Lung (tissue), 11 donors: ENCODE measurements at regions not wholly inside any gene's neighbourhood (a gene's known extent, or its start where the extent isn't known, plus 50 kb on each side); places are given as distances from the start of the nearest gene placed in this dataset.

Experiments
- ATAC-seq: fragments of 200-7000 bp; cut with Tn5 transposase; one replicate; pipeline ENCODE4 v1.9.1; 2020; ENCODE audit warnings: moderate number of reproducible peaks; ENCODE audit not compliant: insufficient read depth, low FRiP score
- DNase-seq, 3 donors: peaks; one replicate each; pipeline ENCODE4 v3.0.0-alpha.2; 2013 to 2017
- H3K27ac ChIP-seq, 2 donors: one replicate each; pipeline ENCODE4 v1.5.1; 2013; ENCODE audit warnings: mild to moderate bottlenecking in 2 of 2, moderate library complexity in 2 of 2, control low read depth in 1 of 2, inconsistent platforms in 1 of 2, low read depth in 1 of 2, low read length in 1 of 2
- H3K27me3 ChIP-seq, 3 donors: one replicate each; pipeline ENCODE4 v1.5.1; 2013; ENCODE audit warnings: low read length in 2 of 3; ENCODE audit not compliant: control insufficient read depth in 3 of 3, insufficient read depth in 3 of 3
- H3K36me3 ChIP-seq, 4 donors: one replicate each; pipeline ENCODE4 v1.5.1; 2013; ENCODE audit warnings: low read length in 4 of 4, mild to moderate bottlenecking in 1 of 4, moderate library complexity in 1 of 4; ENCODE audit not compliant: control insufficient read depth in 4 of 4, insufficient read depth in 4 of 4
- H3K4me1 ChIP-seq, 5 donors: one replicate each; pipeline ENCODE4 v1.5.1; 2013; ENCODE audit warnings: low read length in 5 of 5, mild to moderate bottlenecking in 2 of 5, moderate library complexity in 1 of 5; ENCODE audit not compliant: control insufficient read depth in 5 of 5, insufficient read depth in 5 of 5
- H3K4me3 ChIP-seq: one replicate; pipeline ENCODE4 v1.5.1; 2013; ENCODE audit warnings: mild to moderate bottlenecking, control low read depth, moderate library complexity
- H3K9ac ChIP-seq, 2 donors: one replicate each; pipeline ENCODE4 v1.5.1; 2013; ENCODE audit warnings: low read length in 2 of 2, control low read depth in 1 of 2; ENCODE audit not compliant: insufficient read depth in 1 of 2
- H3K9me3 ChIP-seq, 4 donors: one replicate each; pipeline ENCODE4 v1.5.1; 2013; ENCODE audit warnings: low read length in 3 of 4, mild to moderate bottlenecking in 1 of 4, moderate library complexity in 1 of 4; ENCODE audit not compliant: control insufficient read depth in 4 of 4, insufficient read depth in 3 of 4
- whole genome bisulfite sequencing, 2 donors: extraction: QIAGEN DNeasy Blood & Tissue Kit; methylation state at CpG; one replicate each; pipeline ENCODE4 v1.1.7; 2013; 5-methylcytosine and 5-hydroxymethylcytosine counted together
- TF ChIP-seq, protein P1 (sequence below): IDR thresholded peaks from 2 replicates; pipeline ENCODE4 v1.5.1; 2012; ENCODE audit warnings: mild to moderate bottlenecking; ENCODE audit errors: control extremely low read depth, extremely low read depth
- donor health status: control.
- donor health status: control.
- donor health status: Bipolar disorder and iron deficiency.
- donor health status: healthy.
- donor health status: DM: yes; HTN: yes; CAD: no.

DNA sequence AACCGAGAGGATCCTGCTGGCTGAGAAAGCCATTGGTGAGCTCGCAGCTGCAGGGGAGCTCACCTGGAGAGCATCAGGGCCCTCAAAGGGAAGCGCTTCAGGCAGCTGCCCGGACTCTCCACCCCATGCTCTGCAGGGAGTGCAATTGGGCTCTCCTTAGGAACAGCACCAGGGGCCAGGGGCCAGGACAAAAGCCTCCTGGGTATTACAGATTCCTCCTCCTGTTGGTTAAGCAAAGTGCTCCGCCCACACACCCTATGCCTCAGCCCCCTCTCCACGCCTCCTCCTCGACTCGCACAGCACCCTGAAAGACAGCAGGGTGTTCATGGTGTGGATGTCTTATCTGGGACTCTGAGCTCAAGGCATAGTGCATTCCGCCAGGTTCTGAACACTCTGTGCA lies 139.9 kb downstream of the SHANK2 start:
- Histone ChIP-seq H3K27me3 (peaks cover 0 to 4% (median 0%) of the 10 kb centered on the region in 3 donors), H3K9me3 (peaks cover 0 to 3% (median 0%) of the 10 kb centered on the region in 4 donors), H3K27ac (no peak overlapping the region), H3K4me3 (no peak overlapping the region), H3K4me1 (peaks cover 0 to 9% (median 0%) of the 10 kb centered on the region in 5 donors), H3K9ac (no peak overlapping the region), H3K36me3 (peaks cover 0 to 2% (median 0%) of the 10 kb centered on the region in 4 donors)
- 57 to 73% methylated on average over 9 of the region's 9 CpGs for WGBS, 2 donors
- TF ChIP-seq, protein P1, sequence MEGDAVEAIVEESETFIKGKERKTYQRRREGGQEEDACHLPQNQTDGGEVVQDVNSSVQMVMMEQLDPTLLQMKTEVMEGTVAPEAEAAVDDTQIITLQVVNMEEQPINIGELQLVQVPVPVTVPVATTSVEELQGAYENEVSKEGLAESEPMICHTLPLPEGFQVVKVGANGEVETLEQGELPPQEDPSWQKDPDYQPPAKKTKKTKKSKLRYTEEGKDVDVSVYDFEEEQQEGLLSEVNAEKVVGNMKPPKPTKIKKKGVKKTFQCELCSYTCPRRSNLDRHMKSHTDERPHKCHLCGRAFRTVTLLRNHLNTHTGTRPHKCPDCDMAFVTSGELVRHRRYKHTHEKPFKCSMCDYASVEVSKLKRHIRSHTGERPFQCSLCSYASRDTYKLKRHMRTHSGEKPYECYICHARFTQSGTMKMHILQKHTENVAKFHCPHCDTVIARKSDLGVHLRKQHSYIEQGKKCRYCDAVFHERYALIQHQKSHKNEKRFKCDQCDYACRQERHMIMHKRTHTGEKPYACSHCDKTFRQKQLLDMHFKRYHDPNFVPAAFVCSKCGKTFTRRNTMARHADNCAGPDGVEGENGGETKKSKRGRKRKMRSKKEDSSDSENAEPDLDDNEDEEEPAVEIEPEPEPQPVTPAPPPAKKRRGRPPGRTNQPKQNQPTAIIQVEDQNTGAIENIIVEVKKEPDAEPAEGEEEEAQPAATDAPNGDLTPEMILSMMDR, result no peak
- ATAC-seq, result no peak
- no peak for DNase-seq

DNA sequence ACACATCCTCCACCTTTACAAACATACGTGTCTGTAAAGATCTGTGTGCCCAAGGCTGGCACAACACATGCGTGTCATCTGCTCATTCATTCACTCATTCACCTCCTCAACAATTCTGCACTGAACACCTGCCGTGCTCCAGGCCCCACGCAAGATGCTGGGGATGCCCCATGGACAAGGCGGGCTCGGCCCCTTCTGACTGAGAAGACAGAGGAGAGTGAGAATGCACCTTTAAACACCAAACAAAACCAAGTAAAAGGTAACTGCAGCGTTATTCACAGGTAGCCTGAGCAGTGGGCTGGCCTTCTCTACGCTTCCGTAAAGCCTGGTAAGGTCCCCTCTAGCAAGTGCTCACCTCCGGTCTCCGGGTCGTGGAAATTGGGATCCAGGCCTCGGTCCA lies 142.8 kb downstream of the SHANK2 start:
- peaks cover 0 to 4% (median 0%) of the 10 kb centered on the region in 3 donors for H3K27me3 ChIP-seq
- H3K9ac ChIP-seq, result no peak overlapping the region
- no peaks in the 10 kb centered on the region for H3K36me3 ChIP-seq
- no peak overlapping the region for H3K27ac ChIP-seq
- DNase-seq (no peak), ATAC-seq (no peak)
- 96% methylated on average over 13 of the region's 13 CpGs for WGBS, 2 donors
- H3K4me1 ChIP-seq, result no peaks in the 10 kb centered on the region
- TF ChIP-seq, protein P1, result no peak
- H3K4me3 ChIP-seq, result no peak overlapping the region
- peaks cover 0 to 3% (median 0%) of the 10 kb centered on the region in 4 donors for H3K9me3 ChIP-seq

DNA sequence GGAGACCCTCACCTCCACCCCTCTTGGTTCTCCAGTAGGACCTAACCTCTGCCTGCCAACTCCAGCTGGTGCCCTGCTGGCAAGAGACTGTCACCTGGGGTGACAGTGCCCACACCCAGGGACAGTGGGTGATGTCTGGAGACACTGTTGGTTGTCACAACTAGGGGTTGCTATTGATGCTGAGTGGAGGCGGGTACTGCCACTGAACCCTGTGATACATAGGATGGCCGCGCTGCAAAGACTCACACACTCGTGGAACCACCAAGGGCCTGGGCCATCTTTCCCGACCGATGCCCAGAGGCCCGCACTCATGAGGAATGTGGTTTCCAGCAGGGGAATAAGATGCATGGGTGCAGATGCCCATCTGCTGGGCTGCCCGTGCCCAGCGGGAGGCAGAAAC lies 143.2 kb downstream of the SHANK2 start:
- Histone ChIP-seq H3K4me3 (no peak overlapping the region), H3K9me3 (peaks cover 0 to 3% (median 0%) of the 10 kb centered on the region in 4 donors), H3K4me1 (no peaks in the 10 kb centered on the region), H3K9ac (no peak overlapping the region), H3K27me3 (peaks cover 0 to 4% (median 0%) of the 10 kb centered on the region in 3 donors), H3K36me3 (no peaks in the 10 kb centered on the region), H3K27ac (no peak overlapping the region)
- no peak for ATAC-seq
- TF ChIP-seq, protein P1, result no peak
- 96 to 98% methylated on average over 9 of the region's 9 CpGs for WGBS, 2 donors
- DNase-seq, result no peak
